ENCODE measurements at regions not wholly inside any gene's neighbourhood (a gene's known extent, or its start where the extent isn't known, plus 50 kb on each side); places are given as distances from the start of the nearest gene placed in this dataset.

GRCh38 chr3:26428992-26429391 lies 193.6 kb upstream of the LRRC3B start:
- TF ChIP-seq MEF2A (IDR thresholded peaks at IDR 0.05; ENCODE audit: insufficient read depth, low read depth, low read length) = no peak
- TF ChIP-seq STAT3 (IDR thresholded peaks at IDR 0.05; ENCODE audit: low read depth, low read length) = no peak
- no peak for TF ChIP-seq CTCF (IDR thresholded peaks at IDR 0.05 in 2 of 3, conservative IDR thresholded peaks at IDR 0.05 in 1 of 3; ENCODE audit: control insufficient read depth in 2 of 3, extremely low read depth in 1 of 3, insufficient read depth in 1 of 3, low read depth in 3 of 3, low read length in 3 of 3)
- no peak for TF ChIP-seq YY1 (IDR thresholded peaks at IDR 0.05; ENCODE audit: low read depth, low read length)
- no peak for TF ChIP-seq MYC (IDR thresholded peaks at IDR 0.05; ENCODE audit: insufficient read depth, insufficient read length, insufficient replicate concordance, low read length, severe bottlenecking)
- no peak for TF ChIP-seq NFIC (IDR thresholded peaks at IDR 0.05; ENCODE audit: low read depth, low read length)
- TF ChIP-seq ATF2 (IDR thresholded peaks at IDR 0.05; ENCODE audit: low read length) = no peak
